ENCODE measurements at regions not wholly inside any gene's neighbourhood (a gene's known extent, or its start where the extent isn't known, plus 50 kb on each side); places are given as distances from the start of the nearest gene placed in this dataset.

- Mint-ChIP-seq H3K27me3 (no peaks in the 10 kb centered on the region), H3K4me1 (no peaks in the 10 kb centered on the region), H3K27ac (no peak overlapping the region), H3K36me3 (ENCODE audit: low read depth) (peaks cover 5% of the 10 kb centered on the region), H3K4me3 (no peak overlapping the region), H3K9me3 (no peaks in the 10 kb centered on the region)
- no peak for DNase-seq
- ATAC-seq, result no peak
Measured at GRCh38 chr2:186085226-186085625, 346.6 kb downstream of the FSIP2 start.

GRCh38 chr2:186093174-186093573 is 354.6 kb downstream of the FSIP2 start:
- no peak for ATAC-seq
- Mint-ChIP-seq H3K9me3 (peaks cover 8% of the 10 kb centered on the region), H3K4me3 (no peak overlapping the region), H3K27me3 (no peaks in the 10 kb centered on the region), H3K36me3 (ENCODE audit: low read depth) (peaks cover 5% of the 10 kb centered on the region), H3K27ac (no peak overlapping the region), H3K4me1 (no peaks in the 10 kb centered on the region)
- no peak for DNase-seq

- Mint-ChIP-seq H3K27ac (no peak overlapping the region), H3K4me1 (no peaks in the 10 kb centered on the region), H3K27me3 (no peaks in the 10 kb centered on the region), H3K4me3 (no peak overlapping the region), H3K9me3 (peaks cover 4% of the 10 kb centered on the region), H3K36me3 (ENCODE audit: low read depth) (no peaks in the 10 kb centered on the region)
- DNase-seq (no peak), ATAC-seq (no peak)
Measured at GRCh38 chr2:186098821-186099220, 360.2 kb downstream of the FSIP2 start.

GRCh38 chr2:186099826-186100225 is 361.2 kb downstream of the FSIP2 start:
- ATAC-seq (no peak), DNase-seq (no peak)
- no peaks in the 10 kb centered on the region for H3K4me1 Mint-ChIP-seq
- H3K36me3 Mint-ChIP-seq (ENCODE audit: low read depth), result no peaks in the 10 kb centered on the region
- no peak overlapping the region for H3K27ac Mint-ChIP-seq
- no peaks in the 10 kb centered on the region for H3K27me3 Mint-ChIP-seq
- no peak overlapping the region for H3K4me3 Mint-ChIP-seq
- no peaks in the 10 kb centered on the region for H3K9me3 Mint-ChIP-seq

- H3K4me1 Mint-ChIP-seq, result no peaks in the 10 kb centered on the region
- H3K36me3 Mint-ChIP-seq (ENCODE audit: low read depth), result no peaks in the 10 kb centered on the region
- no peak overlapping the region for H3K27ac Mint-ChIP-seq
- no peak overlapping the region for H3K4me3 Mint-ChIP-seq
- ATAC-seq (no peak), DNase-seq (no peak)
- H3K9me3 Mint-ChIP-seq, result no peaks in the 10 kb centered on the region
- H3K27me3 Mint-ChIP-seq, result no peaks in the 10 kb centered on the region
Measured at GRCh38 chr2:186100636-186101035, 362.0 kb downstream of the FSIP2 start.

GRCh38 chr2:186101616-186102015 is 363.0 kb downstream of the FSIP2 start:
- H3K4me1 Mint-ChIP-seq, result no peaks in the 10 kb centered on the region
- no peaks in the 10 kb centered on the region for H3K9me3 Mint-ChIP-seq
- ATAC-seq (no peak), DNase-seq (no peak)
- H3K27me3 Mint-ChIP-seq, result no peaks in the 10 kb centered on the region
- no peak overlapping the region for H3K4me3 Mint-ChIP-seq
- no peak overlapping the region for H3K27ac Mint-ChIP-seq
- no peaks in the 10 kb centered on the region for H3K36me3 Mint-ChIP-seq (ENCODE audit: low read depth)

- no peak for ATAC-seq
- Mint-ChIP-seq H3K4me3 (no peak overlapping the region), H3K9me3 (no peaks in the 10 kb centered on the region), H3K27me3 (no peaks in the 10 kb centered on the region), H3K36me3 (ENCODE audit: low read depth) (no peaks in the 10 kb centered on the region), H3K27ac (no peak overlapping the region), H3K4me1 (no peaks in the 10 kb centered on the region)
- DNase-seq, result no peak
Measured at GRCh38 chr2:186103276-186103675, 364.7 kb downstream of the FSIP2 start.

- no peaks in the 10 kb centered on the region for H3K4me1 Mint-ChIP-seq
- ATAC-seq, result no peak
Measured at GRCh38 chr2:186105016-186105724, 366.6 kb downstream of the FSIP2 start.

GRCh38 chr2:186108470-186108869 is 369.9 kb downstream of the FSIP2 start:
- H3K4me1 Mint-ChIP-seq, result no peaks in the 10 kb centered on the region
- no peaks in the 10 kb centered on the region for H3K36me3 Mint-ChIP-seq (ENCODE audit: low read depth)
- ATAC-seq (no peak), DNase-seq (no peak)
- no peak overlapping the region for H3K27ac Mint-ChIP-seq
- no peak overlapping the region for H3K4me3 Mint-ChIP-seq
- no peaks in the 10 kb centered on the region for H3K27me3 Mint-ChIP-seq
- H3K9me3 Mint-ChIP-seq, result peaks cover 22% of the 10 kb centered on the region

More at GRCh38 chr2:186105016-186105724, 366.6 kb downstream of the FSIP2 start:
- H3K9me3 Mint-ChIP-seq, result no peaks in the 10 kb centered on the region
- H3K27me3 Mint-ChIP-seq, result no peaks in the 10 kb centered on the region
- H3K27ac Mint-ChIP-seq, result no peak overlapping the region
- no peak overlapping the region for H3K4me3 Mint-ChIP-seq
- H3K36me3 Mint-ChIP-seq (ENCODE audit: low read depth), result no peaks in the 10 kb centered on the region
- DNase-seq, result no peak

GRCh38 chr2:186113284-186113683 is 372.8 kb upstream of the ZC3H15 start:
- ATAC-seq (no peak), DNase-seq (no peak)
- Mint-ChIP-seq H3K9me3 (peaks cover 37% of the 10 kb centered on the region), H3K4me1 (no peaks in the 10 kb centered on the region), H3K36me3 (ENCODE audit: low read depth) (peaks cover 19% of the 10 kb centered on the region), H3K27ac (no peak overlapping the region), H3K4me3 (no peak overlapping the region), H3K27me3 (no peaks in the 10 kb centered on the region)

GRCh38 chr2:186125156-186125555 is 360.9 kb upstream of the ZC3H15 start:
- Mint-ChIP-seq H3K27ac (no peak overlapping the region), H3K4me3 (no peak overlapping the region), H3K9me3 (peaks cover 5% of the 10 kb centered on the region), H3K36me3 (ENCODE audit: low read depth) (no peaks in the 10 kb centered on the region), H3K27me3 (no peaks in the 10 kb centered on the region), H3K4me1 (no peaks in the 10 kb centered on the region)
- ATAC-seq (no peak), DNase-seq (no peak)

- no peaks in the 10 kb centered on the region for H3K4me1 Mint-ChIP-seq
- DNase-seq (no peak), ATAC-seq (no peak)
- H3K9me3 Mint-ChIP-seq, result peaks cover 5% of the 10 kb centered on the region
- no peaks in the 10 kb centered on the region for H3K36me3 Mint-ChIP-seq (ENCODE audit: low read depth)
- H3K4me3 Mint-ChIP-seq, result no peak overlapping the region
- H3K27ac Mint-ChIP-seq, result no peak overlapping the region
- H3K27me3 Mint-ChIP-seq, result no peaks in the 10 kb centered on the region
Measured at GRCh38 chr2:186125625-186126024, 360.4 kb upstream of the ZC3H15 start.

GRCh38 chr2:186126181-186126580 is 359.9 kb upstream of the ZC3H15 start:
- ATAC-seq, result no peak
- Mint-ChIP-seq H3K27me3 (no peaks in the 10 kb centered on the region), H3K36me3 (ENCODE audit: low read depth) (no peaks in the 10 kb centered on the region), H3K9me3 (peaks cover 5% of the 10 kb centered on the region), H3K4me3 (no peak overlapping the region), H3K27ac (no peak overlapping the region), H3K4me1 (no peaks in the 10 kb centered on the region)
- no peak for DNase-seq

- ATAC-seq (no peak), DNase-seq (no peak)
- Mint-ChIP-seq H3K4me1 (no peaks in the 10 kb centered on the region), H3K4me3 (no peak overlapping the region), H3K36me3 (ENCODE audit: low read depth) (no peaks in the 10 kb centered on the region), H3K27ac (no peak overlapping the region), H3K9me3 (no peaks in the 10 kb centered on the region), H3K27me3 (no peaks in the 10 kb centered on the region)
Measured at GRCh38 chr2:186129767-186130581, 356.1 kb upstream of the ZC3H15 start.

Measured in activated naive CD8-positive, alpha-beta T cell treated with anti-CD3 and anti-CD28 coated beads, Interleukin-2, amount 50 U/mL, for 24 hours (primary cell).